ENCODE measurements at regions not wholly inside any gene's neighbourhood (a gene's known extent, or its start where the extent isn't known, plus 50 kb on each side); places are given as distances from the start of the nearest gene placed in this dataset.
"Not testable (repeated sequence)": the region's sequence is repeated elsewhere in the genome, so short reads cannot be mapped to it uniquely, and the experiment has no call there.

DNA sequence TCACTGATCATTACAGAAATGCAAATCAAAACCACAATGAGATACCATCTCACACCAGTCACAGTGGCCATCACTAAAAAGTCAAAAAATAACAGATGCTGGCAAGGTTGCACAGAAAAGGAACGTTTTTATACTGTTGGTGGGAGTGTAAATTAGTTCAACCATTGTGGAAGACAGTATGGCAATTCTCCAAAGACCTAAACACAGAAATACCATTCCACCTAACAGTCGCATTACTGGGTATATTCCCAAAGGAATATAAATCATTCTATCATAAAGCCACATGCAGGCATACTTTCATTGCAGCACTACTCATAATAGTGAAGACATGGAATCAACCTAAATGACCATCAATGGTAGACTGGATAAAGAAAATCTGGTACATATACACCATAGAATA is 83.2 kb upstream of the ARID5B start:
- not testable (repeated sequence) for H3K4me3 ChIP-seq (ENCODE audit: low read depth, low read length); DNase-seq (ENCODE audit: low read depth)

DNA sequence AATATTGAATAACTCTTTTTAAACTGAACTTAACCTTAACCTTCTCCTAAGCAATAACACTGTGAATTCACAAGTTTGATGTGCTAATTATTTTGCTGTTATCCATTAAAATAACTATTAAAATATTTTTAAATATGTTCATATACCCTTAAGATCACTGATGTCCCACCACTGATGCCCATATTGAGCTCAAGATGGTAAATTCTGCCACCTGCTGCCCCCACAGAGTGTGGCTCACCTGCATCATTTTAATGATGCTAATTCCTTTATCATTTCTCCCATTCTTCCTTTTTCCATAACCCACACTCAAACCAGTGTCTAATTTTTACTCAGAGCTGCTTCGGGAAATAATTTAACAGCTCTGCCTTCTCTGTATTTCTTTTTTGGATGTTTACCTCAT is 82.3 kb upstream of the ARID5B start:
- DNase-seq (ENCODE audit: low read depth) = no peak
- H3K4me3 ChIP-seq (ENCODE audit: low read depth, low read length) = no peak overlapping the region

DNA sequence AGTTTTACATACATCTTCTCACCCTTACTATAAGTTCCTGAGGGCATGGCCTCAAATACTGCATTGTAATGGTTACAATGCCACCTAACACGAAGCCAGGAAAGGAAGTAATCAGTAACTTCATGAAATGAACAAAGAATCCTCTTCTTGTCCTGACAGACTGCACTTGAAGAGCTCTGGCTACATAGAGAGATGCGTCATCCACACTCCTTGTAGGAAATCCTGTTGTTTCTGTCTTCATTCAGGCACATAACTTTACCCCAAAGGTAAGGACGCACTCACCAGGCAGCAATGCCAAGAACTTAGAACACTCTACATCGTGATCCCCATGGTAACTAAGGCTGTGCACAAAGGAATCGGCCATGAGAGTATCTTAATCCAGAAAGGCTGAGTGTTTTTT is 80.3 kb upstream of the ARID5B start:
- TF ChIP-seq, protein P1, sequence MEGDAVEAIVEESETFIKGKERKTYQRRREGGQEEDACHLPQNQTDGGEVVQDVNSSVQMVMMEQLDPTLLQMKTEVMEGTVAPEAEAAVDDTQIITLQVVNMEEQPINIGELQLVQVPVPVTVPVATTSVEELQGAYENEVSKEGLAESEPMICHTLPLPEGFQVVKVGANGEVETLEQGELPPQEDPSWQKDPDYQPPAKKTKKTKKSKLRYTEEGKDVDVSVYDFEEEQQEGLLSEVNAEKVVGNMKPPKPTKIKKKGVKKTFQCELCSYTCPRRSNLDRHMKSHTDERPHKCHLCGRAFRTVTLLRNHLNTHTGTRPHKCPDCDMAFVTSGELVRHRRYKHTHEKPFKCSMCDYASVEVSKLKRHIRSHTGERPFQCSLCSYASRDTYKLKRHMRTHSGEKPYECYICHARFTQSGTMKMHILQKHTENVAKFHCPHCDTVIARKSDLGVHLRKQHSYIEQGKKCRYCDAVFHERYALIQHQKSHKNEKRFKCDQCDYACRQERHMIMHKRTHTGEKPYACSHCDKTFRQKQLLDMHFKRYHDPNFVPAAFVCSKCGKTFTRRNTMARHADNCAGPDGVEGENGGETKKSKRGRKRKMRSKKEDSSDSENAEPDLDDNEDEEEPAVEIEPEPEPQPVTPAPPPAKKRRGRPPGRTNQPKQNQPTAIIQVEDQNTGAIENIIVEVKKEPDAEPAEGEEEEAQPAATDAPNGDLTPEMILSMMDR (IDR thresholded peaks at IDR 0.05; ENCODE audit: low read depth, low read length, missing control alignments) = no peak
- no peak overlapping the region for H3K4me3 ChIP-seq (ENCODE audit: low read depth, low read length)
- DNase-seq (ENCODE audit: low read depth) = no peak

More for the DNA sequence above, 82.3 kb upstream of the ARID5B start:
- TF ChIP-seq, protein P1 (IDR thresholded peaks at IDR 0.05; ENCODE audit: low read depth, low read length, missing control alignments) = no peak

DNA sequence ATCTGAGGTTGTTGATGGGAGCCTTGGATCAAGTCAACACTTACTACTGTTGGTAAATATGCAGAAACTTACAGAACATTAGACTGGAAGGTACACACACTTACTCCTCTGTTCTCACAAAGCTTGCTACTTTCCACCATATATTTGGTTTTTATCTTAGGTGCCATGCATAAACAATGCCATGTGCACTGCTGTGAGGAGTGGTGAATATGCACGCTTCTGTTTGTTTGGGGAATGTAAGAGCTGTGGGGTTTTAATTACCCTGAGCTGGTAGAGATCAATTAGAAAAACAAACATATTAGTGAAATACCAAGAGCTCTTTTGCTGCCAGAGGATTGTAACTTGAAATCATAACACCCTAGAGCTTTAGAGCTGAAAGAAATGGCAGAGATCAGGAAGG is 79.8 kb upstream of the ARID5B start:
- TF ChIP-seq, protein P1 (IDR thresholded peaks at IDR 0.05; ENCODE audit: low read depth, low read length, missing control alignments) = no peak
- no peak for DNase-seq (ENCODE audit: low read depth)
- H3K4me3 ChIP-seq (ENCODE audit: low read depth, low read length) = no peak overlapping the region

DNA sequence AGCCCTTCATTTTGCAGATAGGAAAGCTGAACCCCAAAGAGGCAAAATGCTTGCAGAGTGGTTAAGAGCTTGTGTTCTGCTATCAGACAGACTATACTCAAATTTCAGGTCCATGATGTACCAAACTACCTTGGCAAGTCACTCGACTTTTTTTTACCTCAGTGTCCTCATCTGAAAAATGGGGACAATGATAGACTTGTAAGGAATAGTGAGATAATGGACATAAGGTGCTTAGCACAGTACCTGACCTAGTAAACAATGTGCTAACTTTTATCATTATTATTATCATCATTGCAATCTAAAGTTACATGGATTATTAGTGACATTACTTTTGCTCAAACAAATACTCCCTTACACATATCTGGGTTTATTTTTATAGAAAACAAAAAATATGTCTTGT is 79.4 kb upstream of the ARID5B start:
- no peak for DNase-seq (ENCODE audit: low read depth)
- TF ChIP-seq, protein P1 (IDR thresholded peaks at IDR 0.05; ENCODE audit: low read depth, low read length, missing control alignments) = no peak
- H3K4me3 ChIP-seq (ENCODE audit: low read depth, low read length) = no peak overlapping the region

DNA sequence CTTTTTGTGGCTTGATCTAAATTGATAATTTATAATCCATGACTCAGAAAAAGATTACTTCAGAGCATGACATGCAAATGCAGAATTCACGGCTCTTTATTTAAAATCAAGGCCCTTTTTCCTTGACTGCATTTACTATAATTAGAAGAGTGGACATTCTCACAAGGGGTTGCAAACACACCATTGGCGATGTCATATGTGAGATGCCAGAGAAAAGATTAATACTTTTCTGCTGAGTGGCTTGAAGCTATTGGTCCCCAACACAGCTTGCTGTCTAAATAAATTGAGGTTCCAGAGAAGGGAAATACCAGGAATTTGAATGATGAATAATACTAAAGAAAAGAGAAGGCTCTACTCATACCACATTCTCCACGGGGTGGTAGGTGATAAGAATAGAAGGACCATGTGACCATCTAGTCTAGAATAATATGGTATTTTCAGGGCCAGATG is 78.7 kb upstream of the ARID5B start:
- TF ChIP-seq, protein P1 (IDR thresholded peaks at IDR 0.05; ENCODE audit: low read depth, low read length, missing control alignments) = no peak
- H3K4me3 ChIP-seq (ENCODE audit: low read depth, low read length) = no peak overlapping the region
- DNase-seq (ENCODE audit: low read depth) = no peak

DNA sequence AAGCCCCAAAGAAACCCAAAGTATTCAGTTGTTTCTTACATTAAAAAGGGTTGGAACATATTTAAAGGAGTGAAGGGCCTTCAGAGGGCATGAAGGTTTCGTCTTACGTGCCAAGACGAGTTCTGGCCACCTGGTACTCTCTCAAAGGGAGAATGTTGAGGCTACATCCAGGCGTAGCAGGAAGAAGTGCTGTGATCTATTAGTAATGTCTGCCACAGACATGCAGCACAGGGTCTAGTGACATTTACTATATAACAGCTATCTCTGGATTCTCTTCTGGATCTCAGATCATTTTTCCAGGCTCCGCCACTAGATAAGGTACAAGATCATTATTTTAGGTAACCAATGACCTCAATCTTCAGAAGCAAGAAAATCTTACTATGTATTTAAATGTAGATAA is 76.5 kb upstream of the ARID5B start:
- H3K4me3 ChIP-seq (ENCODE audit: low read depth, low read length) = no peak overlapping the region
- TF ChIP-seq, protein P1 (IDR thresholded peaks at IDR 0.05; ENCODE audit: low read depth, low read length, missing control alignments) = no peak
- no peak for DNase-seq (ENCODE audit: low read depth)

DNA sequence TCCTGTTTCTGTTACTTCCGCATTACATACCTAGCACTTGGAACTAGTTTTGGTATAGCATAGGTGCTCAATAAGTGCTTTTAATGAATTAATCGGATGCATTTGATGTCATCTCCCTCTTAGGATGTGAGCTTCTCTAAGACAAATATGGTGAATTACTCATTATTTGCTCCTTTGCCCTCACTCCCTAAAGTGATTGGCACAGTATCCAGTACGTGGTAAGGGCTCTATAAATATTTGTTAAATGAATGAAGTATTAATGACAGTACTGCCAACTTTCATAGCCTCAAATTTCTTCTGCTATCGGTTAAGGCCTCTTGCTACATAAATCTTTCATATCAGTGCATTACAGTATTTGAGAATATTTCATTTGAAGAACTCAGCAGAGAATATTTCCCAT is 75.9 kb upstream of the ARID5B start:
- no peak overlapping the region for H3K4me3 ChIP-seq (ENCODE audit: low read depth, low read length)
- TF ChIP-seq, protein P1 (IDR thresholded peaks at IDR 0.05; ENCODE audit: low read depth, low read length, missing control alignments) = no peak
- no peak for DNase-seq (ENCODE audit: low read depth)

Data from GM12864 (cell line).